B cell (primary cell): ENCODE measurements at regions not wholly inside any gene's neighbourhood (a gene's known extent, or its start where the extent isn't known, plus 50 kb on each side); places are given as distances from the start of the nearest gene placed in this dataset.

Source experiments
- ATAC-seq: fragments of 200-7000 bp; cut with Tn5 transposase; one replicate; pipeline ENCODE4 v1.10.0; 2021; ENCODE audit warnings: low read depth, mild to moderate bottlenecking, moderate number of reproducible peaks, moderate library complexity
- CTCF ChIA-PET: fragments of 350-600 bp; sonication (Branson Sonifier 250); formaldehyde crosslinking; loops from one replicate; lab custom pipeline; 2021; ENCODE audit warnings: antibody characterized with exemption, inconsistent platforms; lab: Charles Lee
- POLR2A ChIA-PET: fragments of 350-600 bp; sonication (Branson Sonifier 250); formaldehyde crosslinking; loops from one replicate; lab custom pipeline; 2021; ENCODE audit warnings: antibody characterized with exemption; lab: Charles Lee
- DNase-seq: peaks from one replicate; pipeline ENCODE4 v3.0.0; 2013
- H2AFZ ChIP-seq: 2 replicates; pipeline ENCODE4 v1.6.1; 2012; ENCODE audit warnings: mild to moderate bottlenecking, low read depth, low read length; ENCODE audit not compliant: insufficient read depth, poor library complexity, severe bottlenecking
- H3K27ac ChIP-seq, 2 donors: 1 replicate in 1 of 2; 2 replicates in 1 of 2; pipeline ENCODE4 v1.5.1; 2012 to 2013; ENCODE audit warnings: low read length in 2 of 2, mild to moderate bottlenecking in 2 of 2, moderate library complexity in 1 of 2
- H3K27me3 ChIP-seq, 4 experiments: fragments of 200-600 bp in 1 of 4; sonication (generic) in 1 of 4; replicated peaks in 1 of 4; 1 replicate in 2 of 4; 2 replicates in 2 of 4; pipeline versions ENCODE4 v1.6.1 to v1.7.0; 2013 to 2016; ENCODE audit warnings: low read length in 3 of 4, mild to moderate bottlenecking in 2 of 4, mixed read lengths in 1 of 4, moderate library complexity in 1 of 4; ENCODE audit not compliant: insufficient read depth in 4 of 4, control insufficient read depth in 3 of 4; ENCODE audit errors: control extremely low read depth in 1 of 4
- H3K36me3 ChIP-seq, 2 experiments: replicated peaks in 1 of 2; 1 replicate in 1 of 2; 2 replicates in 1 of 2; pipeline versions ENCODE4 v1.6.1 to v1.7.1; 2013; ENCODE audit warnings: low read length in 1 of 2; ENCODE audit not compliant: insufficient read depth in 2 of 2, control insufficient read depth in 1 of 2; ENCODE audit errors: control extremely low read depth in 1 of 2, extremely low read depth in 1 of 2
- H3K4me1 ChIP-seq, 2 donors: fragments of 200-600 bp in 1 of 2; sonication (generic) in 1 of 2; 1 replicate in 1 of 2; 2 replicates in 1 of 2; pipeline versions ENCODE4 v1.5.1 to v1.6.1; 2013 to 2017; ENCODE audit warnings: low read length in 2 of 2; ENCODE audit not compliant: control insufficient read depth in 2 of 2, insufficient read depth in 2 of 2
- H3K4me2 ChIP-seq: replicated peaks from 2 replicates; pipeline ENCODE3; 2012; ENCODE audit warnings: mild to moderate bottlenecking, low read depth, low read length; ENCODE audit not compliant: poor library complexity, severe bottlenecking
- H3K4me3 ChIP-seq, 5 experiments: fragments of 200-600 bp in 1 of 5; sonication (generic) in 1 of 5; 1 replicate in 3 of 5; 2 replicates in 2 of 5; pipeline versions ENCODE4 v1.5.1 to v1.7.0; 2011 to 2016; ENCODE audit warnings: low read length in 4 of 5, mild to moderate bottlenecking in 4 of 5, low read depth in 2 of 5, control low read depth in 1 of 5, moderate library complexity in 1 of 5; ENCODE audit not compliant: insufficient read depth in 1 of 5; ENCODE audit errors: control extremely low read depth in 1 of 5, extremely low read depth in 1 of 5
- H3K79me2 ChIP-seq: fragments of 200-600 bp; sonication (generic); one replicate; pipeline ENCODE4 v1.6.0; 2016; ENCODE audit warnings: low read length; ENCODE audit not compliant: control insufficient read depth, insufficient read depth
- H3K9ac ChIP-seq: fragments of 200-600 bp; sonication (generic); 2 replicates; pipeline ENCODE4 v1.6.1; 2017; ENCODE audit warnings: mild to moderate bottlenecking, low read length, moderate library complexity
- H3K9me3 ChIP-seq, 3 donors: one replicate each; pipeline versions ENCODE4 v1.6.1 to v1.7.1; 2013; ENCODE audit warnings: low read length in 2 of 3; ENCODE audit not compliant: control insufficient read depth in 2 of 3, insufficient read depth in 1 of 3; ENCODE audit errors: control extremely low read depth in 1 of 3
- H4K20me1 ChIP-seq: 2 replicates; pipeline ENCODE4 v1.6.0; 2012; ENCODE audit warnings: mild to moderate bottlenecking, low read length; ENCODE audit not compliant: insufficient read depth, control insufficient read depth, poor library complexity, severe bottlenecking
- H3K27ac Mint-ChIP-seq: one replicate; pipeline ENCODE4 v1.8.0; 2021; ENCODE audit warnings: mixed read lengths
- H3K27me3 Mint-ChIP-seq: one replicate; pipeline ENCODE4 v1.8.0; 2021; ENCODE audit warnings: mixed read lengths
- H3K4me1 Mint-ChIP-seq: one replicate; pipeline ENCODE4 v1.8.0; 2021; ENCODE audit warnings: mixed read lengths
- H3K4me3 Mint-ChIP-seq: one replicate; pipeline ENCODE4 v1.8.0; 2021; ENCODE audit warnings: mixed read lengths
- H3K9me3 Mint-ChIP-seq: one replicate; pipeline ENCODE4 v1.8.0; 2022; ENCODE audit warnings: mixed read lengths; ENCODE audit not compliant: insufficient read depth
- CTCF ChIP-seq: fragments of 200-600 bp; IDR thresholded peaks from one replicate; pipeline ENCODE4 v1.8.0; 2022; ENCODE audit warnings: antibody characterized with exemption, mild to moderate bottlenecking
- EZH2 ChIP-seq: IDR thresholded peaks from 2 replicates; pipeline ENCODE4 v1.6.1; 2012; ENCODE audit warnings: borderline replicate concordance, low read depth, mild to moderate bottlenecking, moderate library complexity, low read length; ENCODE audit not compliant: insufficient read depth, poor library complexity, severe bottlenecking
- WGBS: methylation state at CpG from one replicate; pipeline ENCODE4 v1.1.5; 2013; ENCODE audit warnings: missing lambda C conversion rate; ENCODE audit not compliant: insufficient coverage; 5-methylcytosine and 5-hydroxymethylcytosine counted together
- intact Hi-C: fragments of 100-400 bp; cut with micrococcal nuclease; formaldehyde crosslinking; loops from one replicate; pipeline ENCODE4 v1.10.0; 2022

- no peaks in the 10 kb centered on the region for H3K27me3 Mint-ChIP-seq
- Histone ChIP-seq H3K36me3 (no peaks in the 10 kb centered on the region), H3K9me3 (no peaks in the 10 kb centered on the region), H3K27me3 (no peaks in the 10 kb centered on the region), H3K27ac (no peak overlapping the region), H3K4me2 (no peak overlapping the region), H2AFZ (no peak overlapping the region), H3K79me2 (no peaks in the 10 kb centered on the region), H3K4me1 (peaks cover 27 to 40% of the 10 kb centered on the region in 2 donors), H3K9ac (no peak overlapping the region), H3K4me3 (no peak overlapping the region), H4K20me1 (no peaks in the 10 kb centered on the region)
- H3K9me3 Mint-ChIP-seq: no peaks in the 10 kb centered on the region
- DNase-seq (no peak), ATAC-seq (no peak)
- 58% methylated on average over 4 of the region's 4 CpGs for WGBS
- TF ChIP-seq CTCF (no peak), EZH2 (no peak)
- POLR2A ChIA-PET: no interaction called here
- intact Hi-C loops: no loop called here
- CTCF ChIA-PET: no interaction called here
- no peak overlapping the region for H3K27ac Mint-ChIP-seq
- no peak overlapping the region for H3K4me3 Mint-ChIP-seq
- H3K4me1 Mint-ChIP-seq: peaks cover 52% of the 10 kb centered on the region
These were observed 93.4 kb upstream of the UMPS start for GRCh38 chr3:124636863-124637296.

GRCh38 chr3:124639406-124640237, 90.6 kb upstream of the UMPS start:
- Histone ChIP-seq H3K9me3 (no peaks in the 10 kb centered on the region), H3K9ac (peak overlapping the region; percentile 46), H2AFZ (peak overlapping the region; percentile 56), H3K4me3 (peak overlapping the region in 2 of 5 experiments; percentile 18 to 50), H3K27ac (peak overlapping the region; percentile 45 to 71), H3K79me2 (no peaks in the 10 kb centered on the region), H3K27me3 (no peaks in the 10 kb centered on the region), H4K20me1 (no peaks in the 10 kb centered on the region), H3K4me1 (peaks cover 20 to 29% of the 10 kb centered on the region in 2 donors), H3K36me3 (no peaks in the 10 kb centered on the region), H3K4me2 (peak overlapping the region; percentile 66)
- ATAC-seq: peak; percentile 49
- no CpG with 5 or more reads among the region's 6 CpGs for WGBS
- H3K27me3 Mint-ChIP-seq: no peaks in the 10 kb centered on the region
- TF ChIP-seq EZH2 (no peak), CTCF (no peak)
- DNase-seq: peak; percentile 18
- peak overlapping the region; percentile 8 for H3K27ac Mint-ChIP-seq
- ChIA-PET POLR2A (no interaction called here), CTCF (no interaction called here)
- H3K9me3 Mint-ChIP-seq: no peaks in the 10 kb centered on the region
- H3K4me3 Mint-ChIP-seq: peak overlapping the region; percentile 75
- peaks cover 41% of the 10 kb centered on the region for H3K4me1 Mint-ChIP-seq
- intact Hi-C loops: no loop called here
